HG03066 (cell line): ENCODE measurements at regions not wholly inside any gene's neighbourhood (a gene's known extent, or its start where the extent isn't known, plus 50 kb on each side); places are given as distances from the start of the nearest gene placed in this dataset.
"Not testable (repeated sequence)": the region's sequence is repeated elsewhere in the genome, so short reads cannot be mapped to it uniquely, and the experiment has no call there.

Experiments
- ATAC-seq: cut with Tn5 transposase; IDR thresholded peaks from one replicate; pipeline ENCODE4 v1.9.1; 2021; ENCODE audit warnings: low read depth; ENCODE audit not compliant: unreplicated experiment

DNA sequence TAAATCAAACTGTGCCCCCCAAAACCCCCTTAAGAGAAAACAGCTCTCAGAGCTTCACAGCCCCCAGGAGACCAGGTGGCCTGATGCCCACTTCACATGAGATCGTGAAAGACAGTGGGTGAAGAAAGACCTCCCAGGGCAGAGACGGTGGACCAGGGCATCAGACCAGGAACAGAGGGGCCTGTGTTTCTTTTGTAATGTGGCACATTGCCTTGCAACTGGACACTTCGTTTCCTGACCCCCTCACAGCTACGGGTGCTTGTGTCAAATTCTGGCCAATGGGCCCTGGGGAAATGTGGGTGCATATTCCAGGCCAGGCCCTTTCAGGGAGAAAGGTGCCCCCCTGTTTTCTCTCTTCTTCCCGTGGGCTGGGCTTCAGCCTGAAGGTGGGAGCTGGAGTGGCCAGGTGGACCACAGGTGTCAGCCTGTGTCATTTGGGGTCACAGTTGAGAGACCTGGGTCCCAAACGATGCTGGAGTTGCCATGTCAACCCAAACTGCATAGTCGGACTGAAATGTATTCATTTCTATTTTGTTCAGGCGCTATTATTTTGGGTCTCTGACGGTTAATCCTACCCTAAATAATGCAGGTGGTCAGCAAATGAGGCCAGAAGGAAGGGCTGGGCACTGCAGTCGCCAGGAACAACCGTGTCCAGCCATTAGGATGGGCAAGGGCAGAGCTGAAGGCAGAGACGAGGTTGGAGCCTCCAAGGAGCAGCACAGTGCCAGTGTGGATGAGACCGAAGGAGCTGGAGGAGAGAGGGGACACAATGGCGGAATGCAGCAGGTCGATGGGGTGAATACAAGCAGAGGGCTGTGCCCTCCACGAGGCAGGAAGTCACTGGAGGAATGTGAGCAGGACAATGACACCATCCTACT lies 338.2 kb downstream of the EIPR1 start:
- no peak for ATAC-seq

DNA sequence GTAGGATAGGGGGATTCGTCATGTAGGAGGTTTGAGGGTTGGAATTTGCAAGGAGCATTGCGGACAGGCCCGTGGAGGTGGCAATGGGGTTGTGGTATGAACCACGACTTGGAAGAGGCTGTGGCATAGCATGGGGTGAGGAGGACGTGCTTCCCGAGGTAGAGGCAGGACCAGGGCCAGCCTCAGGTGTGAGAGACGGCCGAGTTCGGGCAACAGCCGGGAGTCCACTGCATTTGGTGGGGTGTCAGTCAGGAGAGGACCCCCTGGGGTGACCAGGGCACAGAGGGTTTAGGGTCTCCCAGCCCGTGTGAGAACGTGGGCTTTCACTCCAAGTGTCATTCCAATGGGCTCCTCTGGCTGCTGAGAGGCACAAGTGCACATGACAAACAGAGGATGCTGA lies 339.0 kb downstream of the EIPR1 start:
- no peak for ATAC-seq

DNA sequence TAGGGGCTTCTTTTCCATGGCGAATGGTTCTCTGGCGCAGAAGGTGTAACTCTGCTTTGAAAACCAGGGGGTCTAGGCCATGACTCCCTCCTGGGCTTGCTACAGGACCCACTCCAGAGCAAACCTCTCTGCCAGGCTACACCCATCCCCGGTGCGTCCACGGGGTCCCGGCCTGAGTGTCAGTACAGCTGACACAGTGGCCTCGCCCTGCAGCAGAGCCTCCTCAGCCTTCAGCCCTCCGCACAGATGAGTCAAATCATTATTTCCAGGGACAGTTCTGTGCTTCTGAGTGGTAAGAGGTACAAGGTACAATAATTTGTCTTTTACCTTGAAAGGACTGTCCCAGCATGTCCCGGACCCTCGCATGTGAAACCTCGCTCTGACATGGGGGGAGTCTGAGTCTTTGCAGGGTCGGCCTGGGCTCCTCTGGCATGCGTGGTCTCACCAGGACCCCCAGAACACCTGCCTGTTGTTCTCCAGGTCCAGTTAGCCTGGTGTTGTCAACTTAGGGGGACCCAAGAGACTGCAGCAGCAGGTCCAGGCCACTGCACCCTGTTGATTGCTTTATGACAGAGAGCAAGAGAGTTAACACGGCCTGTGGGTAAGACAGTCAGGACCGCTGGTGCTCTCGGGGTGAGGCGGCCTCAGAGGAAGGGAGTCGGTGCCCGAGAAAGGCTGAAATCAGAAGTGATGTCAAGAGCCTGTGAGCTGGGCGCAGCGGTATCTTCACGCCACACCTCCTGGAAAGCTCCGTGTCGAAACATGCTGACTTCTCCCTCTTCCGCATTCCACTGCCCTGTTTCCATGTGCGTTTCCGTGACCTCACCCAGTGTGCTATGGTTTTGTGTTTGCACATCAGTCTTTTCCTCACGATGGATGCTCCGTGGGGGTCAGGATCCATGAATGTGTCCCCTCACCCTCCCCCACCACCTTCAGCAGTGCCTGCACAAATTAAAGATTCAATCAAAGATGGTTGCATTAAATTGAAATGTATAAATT lies 340.1 kb downstream of the EIPR1 start:
- no peak for ATAC-seq

DNA sequence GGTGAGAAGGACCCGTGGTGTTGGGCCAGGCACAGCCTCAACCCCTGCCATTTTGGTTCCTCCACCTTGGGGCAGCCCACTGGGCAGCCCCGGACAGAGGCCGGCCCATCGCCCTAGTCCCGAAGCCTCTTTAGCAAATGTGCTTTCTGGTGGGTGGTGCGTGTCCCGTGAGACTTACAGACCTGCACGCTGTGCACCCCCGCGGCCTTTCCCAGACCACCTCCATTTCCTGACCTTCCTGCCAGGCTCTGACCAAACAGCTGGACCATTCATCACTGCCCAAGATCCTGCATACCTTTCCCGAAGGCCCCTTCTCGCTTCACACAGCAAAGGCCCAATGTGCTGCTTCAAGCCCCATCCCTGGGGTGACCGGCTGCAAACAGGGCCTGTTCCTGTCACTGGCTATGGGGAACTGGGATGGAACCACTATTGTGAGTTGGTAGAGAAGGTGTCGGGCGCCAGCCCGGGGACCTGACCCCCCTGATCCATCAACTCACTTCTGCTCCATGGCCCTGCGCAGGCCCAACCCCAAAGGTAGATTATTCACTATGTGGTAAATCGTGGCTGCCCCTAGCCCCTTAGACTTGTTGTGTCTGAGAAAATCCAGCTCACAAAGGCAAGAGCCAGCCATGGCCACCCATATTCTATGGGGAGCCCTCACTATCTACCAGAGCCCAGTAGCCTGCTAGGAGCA lies 341.0 kb downstream of the EIPR1 start:
- ATAC-seq, result no peak

DNA sequence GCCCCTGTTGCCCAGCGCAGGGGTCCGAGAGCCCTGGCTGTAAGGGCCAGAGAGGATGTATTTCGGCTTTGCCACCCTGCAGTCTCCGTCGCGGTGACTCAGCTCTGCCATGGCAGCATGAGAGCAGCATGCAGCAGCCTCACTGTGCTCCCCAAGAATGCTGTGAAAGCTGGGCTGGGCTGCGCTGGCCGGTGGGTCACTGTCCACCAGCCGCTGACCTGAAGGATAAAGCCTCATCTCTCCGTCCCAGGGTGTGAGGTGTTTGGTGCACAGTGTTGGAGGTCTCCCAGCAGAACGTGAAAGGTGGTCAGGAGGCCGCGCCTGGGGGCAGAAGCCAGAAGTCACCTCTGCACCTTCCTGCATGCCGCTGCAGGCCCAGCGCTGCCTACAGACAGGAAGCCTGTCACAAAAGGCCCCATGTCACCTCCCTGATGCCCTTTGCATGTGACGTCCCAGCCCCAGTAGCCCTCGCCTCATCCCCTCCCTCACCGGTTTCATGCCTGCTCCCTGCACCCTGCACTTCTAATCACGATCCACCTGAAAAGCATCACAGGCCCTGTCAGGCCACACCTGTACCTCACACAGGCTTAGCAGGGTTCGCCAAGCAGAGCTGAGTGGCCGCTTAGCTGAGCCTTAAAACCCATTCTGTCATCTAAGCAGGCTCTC lies 342.1 kb downstream of the EIPR1 start:
- no peak for ATAC-seq

DNA sequence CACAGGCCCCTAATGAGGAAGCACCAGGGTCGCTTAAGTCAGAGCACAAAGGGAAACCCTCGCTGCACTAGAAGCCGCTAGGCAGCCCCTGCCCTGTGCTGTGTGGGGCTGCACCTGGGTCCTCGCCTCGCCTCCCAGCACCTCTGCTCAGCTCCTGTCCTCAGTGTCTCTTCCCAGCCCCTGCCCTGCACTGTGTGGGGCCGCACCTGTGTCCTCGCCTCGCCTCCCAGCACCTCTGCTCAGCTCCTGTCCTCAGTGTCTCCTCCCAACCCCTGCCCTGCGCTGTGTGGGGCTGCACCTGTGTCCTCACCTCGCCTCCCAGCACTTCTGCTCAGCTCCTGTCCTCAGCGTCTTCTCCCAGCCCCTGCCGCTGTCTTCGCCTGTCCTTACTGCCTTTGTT lies 342.8 kb downstream of the EIPR1 start:
- ATAC-seq, result no peak

DNA sequence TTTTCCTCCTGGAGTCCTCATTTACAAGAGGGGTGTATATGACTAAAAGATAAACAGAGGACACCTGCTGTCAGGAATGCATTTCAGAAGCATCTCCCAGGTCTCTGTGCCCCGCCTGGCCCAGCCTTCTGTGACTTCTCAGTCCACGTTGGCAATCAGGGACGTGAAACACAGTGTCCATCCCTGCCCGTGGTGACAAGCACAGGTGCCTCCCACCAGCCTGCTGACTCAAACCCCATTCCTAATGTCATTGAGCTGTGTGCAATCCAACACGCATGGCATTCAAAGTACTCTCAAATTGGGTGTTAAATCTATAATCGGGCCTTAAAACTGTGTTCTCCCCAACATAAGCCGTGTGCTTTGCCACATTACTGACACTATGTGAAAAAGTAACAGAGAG lies 343.2 kb downstream of the EIPR1 start:
- ATAC-seq, result no peak

DNA sequence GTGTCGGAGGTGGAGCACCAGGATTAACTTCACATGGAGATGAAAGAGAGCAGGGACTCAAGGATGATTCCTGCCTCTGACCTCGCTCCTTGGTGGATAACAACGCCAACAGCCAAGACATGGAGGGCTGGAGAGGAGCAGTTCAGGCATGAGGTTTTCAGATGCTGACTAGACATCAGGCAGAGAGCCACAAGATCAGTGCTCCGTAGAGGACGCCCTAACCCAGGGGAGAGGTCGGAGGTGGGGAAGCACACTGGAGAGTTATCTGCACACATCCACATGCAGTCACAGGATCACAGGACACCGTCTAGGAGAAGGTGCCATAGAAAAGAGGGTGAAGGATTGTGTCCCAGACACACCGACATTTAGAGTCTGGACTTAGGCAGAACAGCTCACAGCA lies 344.3 kb downstream of the EIPR1 start:
- no peak for ATAC-seq

DNA sequence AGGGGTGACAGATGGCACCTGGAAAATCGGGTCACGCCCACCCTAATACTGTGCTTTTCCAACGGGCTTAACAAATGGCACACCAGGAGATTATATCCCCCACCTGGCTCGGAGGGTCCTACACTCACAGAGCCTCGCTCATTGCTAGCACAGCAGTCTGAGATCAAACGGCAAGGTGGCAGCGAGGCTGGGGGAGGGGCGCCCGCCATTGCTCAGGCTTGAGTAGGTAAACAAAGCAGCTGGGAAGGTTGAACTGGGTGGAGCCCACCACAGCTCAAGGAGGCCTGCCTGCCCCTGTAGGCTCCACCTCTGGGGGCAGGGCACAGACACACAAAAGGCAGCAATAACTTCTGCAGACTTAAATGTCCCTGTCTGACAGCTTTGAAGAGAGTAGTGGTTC lies 346.8 kb downstream of the EIPR1 start:
- not testable (repeated sequence) for ATAC-seq

DNA sequence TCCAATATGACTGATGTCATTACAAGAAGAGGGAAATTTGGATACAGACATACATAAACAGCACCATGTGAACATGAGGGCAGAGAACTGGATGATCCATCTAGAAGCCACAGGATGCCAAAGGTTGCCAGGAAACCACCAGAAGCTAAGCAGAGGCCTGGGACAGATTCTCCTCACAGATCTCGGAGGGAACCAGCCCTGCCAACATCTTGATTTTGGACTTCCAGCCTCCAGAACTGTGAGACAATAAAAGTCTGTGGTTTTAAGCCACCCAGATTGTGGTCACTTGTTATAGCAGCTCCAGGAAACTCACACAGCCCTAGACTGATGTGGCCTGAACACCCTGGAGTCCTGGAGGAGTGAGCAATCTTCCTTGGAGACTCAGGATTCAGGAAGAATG lies 351.6 kb downstream of the EIPR1 start:
- no peak for ATAC-seq

DNA sequence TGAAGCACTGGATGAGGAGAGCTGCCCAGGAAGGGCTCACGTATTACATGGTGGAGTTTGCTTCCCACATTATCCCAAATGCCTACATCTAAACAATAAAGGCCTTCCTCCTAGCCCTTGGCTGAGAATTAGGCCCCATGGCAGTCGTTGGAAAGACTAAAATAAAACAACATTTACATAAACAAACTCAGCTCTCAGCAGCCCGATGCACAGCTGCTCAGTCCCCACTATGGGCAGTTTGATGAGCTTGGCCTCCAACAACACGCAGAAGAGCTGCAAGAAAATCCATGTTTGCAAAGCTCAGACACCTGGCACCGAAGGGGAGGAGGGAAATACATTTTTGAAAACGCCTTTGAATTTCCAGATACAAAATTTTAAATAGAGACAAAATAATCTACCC lies 352.4 kb downstream of the EIPR1 start:
- no peak for ATAC-seq

DNA sequence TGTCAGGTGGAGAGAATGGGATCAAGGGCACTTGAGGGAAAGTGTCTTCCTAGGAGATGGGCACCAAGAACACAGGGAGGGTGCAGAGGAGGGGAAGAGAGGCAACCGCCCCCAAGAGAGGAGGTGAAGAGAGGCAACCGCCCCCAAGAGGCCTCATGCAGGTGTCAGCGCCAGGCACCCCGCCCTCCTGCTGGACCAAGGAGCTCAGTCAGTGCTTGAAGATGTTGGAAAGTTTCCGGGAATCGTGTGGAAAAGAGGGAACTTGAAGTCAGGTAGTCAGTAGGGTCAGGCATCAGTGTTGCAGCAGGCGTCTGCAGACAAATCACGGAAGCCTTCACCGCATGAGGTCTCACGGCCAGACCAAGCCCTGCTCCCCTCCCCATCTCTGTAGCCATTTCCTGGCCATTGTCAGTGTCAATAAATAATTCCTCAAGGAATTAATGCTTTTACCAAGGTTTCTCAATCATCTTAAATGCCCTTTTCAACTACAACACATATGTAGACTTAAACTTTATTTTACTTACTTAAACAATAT lies 353.1 kb downstream of the EIPR1 start:
- ATAC-seq, result no peak

DNA sequence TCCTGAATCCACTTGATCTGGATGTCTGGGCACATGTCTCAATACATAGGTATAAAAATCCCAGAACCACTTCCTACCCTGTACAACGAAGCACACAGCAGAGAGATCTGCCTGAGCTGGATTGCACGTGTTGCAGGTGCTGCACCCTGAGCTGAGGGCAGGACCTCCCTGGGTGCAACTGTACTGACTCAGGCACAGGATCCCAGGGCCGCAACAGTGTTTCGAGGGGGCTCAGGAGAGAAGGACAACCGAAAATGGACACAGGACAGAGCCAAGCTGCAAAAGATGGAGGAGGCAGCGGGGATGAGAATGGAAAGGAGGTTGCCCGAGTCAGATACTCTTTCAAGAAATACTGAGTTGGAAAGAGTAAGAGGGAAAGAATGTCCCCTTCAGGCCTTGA lies 354.1 kb downstream of the EIPR1 start:
- no peak for ATAC-seq

DNA sequence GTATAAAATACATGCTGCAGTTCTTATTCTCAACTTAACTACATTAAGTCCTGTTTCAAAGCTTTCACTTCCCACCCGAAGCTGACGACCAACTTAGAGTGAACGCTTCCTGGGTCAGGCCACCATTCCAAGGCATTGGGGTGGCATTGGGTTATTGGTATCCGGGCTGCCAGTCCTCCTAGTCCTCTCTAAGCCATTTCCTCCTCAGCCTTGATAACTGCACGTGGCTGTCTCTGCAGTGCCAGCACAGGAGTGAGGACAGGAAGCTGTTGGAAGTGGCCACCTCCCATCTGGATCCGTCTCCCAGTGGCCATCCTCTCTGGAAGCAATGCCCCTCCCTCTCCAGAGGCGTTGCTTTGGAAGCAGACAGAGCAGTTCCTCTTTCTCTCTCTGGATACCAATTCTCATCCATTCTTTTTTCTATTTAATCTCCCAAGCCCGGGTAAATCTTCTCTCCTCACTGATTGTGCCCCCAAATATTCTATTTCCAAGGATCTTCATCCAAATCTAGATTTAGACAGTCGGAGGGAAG lies 354.7 kb downstream of the EIPR1 start:
- no peak for ATAC-seq

DNA sequence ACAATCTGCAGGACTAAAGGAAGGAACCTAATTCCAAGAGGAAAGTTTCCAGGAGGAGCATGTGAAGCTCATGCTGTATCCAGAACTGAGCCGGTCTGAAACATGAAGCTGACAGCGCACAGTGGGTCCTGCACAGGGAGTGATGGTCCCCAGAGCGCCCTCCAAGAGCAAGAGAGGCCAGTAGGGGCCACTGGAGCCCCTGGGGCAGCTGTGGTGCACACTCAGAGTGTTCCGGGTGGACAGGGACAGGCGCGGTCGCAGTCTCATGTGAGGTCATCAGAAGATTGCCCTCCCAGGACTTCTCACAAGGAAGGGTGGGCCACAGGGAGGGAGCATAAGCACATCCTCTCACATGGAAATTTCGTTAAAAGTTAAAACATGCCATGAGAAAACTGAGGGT lies 355.9 kb downstream of the EIPR1 start:
- ATAC-seq, result no peak

DNA sequence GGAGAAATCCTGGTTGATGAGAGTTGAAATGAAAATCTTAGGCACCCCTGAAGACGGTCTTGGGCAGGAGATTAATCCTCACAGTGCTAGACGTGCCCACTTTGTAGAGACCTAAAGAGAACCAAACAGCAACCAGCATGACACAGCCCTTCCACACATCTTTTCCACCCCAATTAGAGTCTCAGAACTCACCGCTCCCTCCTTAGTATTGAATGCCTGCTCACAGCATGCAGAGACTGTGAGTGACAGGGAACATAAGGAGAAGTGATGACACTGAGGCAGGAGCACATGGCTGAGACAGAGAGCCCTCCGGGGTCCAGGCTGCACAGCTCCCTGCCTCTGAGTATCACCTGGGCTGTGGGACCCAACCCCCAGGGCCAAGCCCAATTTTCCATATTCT lies 367.6 kb downstream of the EIPR1 start:
- ATAC-seq, result no peak

DNA sequence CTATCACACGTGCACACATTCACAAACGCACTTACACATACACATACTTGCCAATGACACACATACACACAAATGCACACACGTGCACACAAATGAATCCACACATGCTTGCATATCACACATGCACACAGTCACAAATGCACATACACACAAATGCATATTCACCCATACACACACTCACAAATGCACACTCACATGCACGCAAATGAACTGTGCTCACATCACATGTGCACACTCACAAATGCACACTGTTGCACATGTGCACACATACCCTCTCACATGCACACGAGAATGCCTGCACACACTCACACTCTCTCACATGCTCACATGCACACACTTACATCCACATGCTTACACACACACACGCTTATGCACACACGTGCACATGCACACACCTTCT lies 368.1 kb downstream of the EIPR1 start:
- ATAC-seq, result no peak

DNA sequence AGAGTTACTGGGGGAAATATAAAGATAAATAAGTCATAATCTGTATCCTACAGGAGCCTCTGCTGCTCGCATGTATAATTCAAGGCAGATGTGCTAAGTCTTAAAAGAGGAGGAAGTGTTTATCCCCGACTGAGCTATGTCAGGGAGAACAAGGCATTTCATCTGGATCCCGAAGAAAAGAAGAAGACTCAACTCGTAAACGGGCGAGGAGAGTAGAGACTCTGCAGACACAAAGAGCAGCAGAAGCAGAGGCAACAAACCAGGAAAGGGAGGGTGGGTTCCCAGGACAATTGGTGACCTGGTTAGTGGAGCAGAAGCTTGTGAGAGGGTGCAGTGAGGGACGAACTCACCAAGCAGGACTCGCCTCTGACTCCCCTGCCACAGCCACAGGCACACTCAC lies 368.6 kb downstream of the EIPR1 start:
- no peak for ATAC-seq

DNA sequence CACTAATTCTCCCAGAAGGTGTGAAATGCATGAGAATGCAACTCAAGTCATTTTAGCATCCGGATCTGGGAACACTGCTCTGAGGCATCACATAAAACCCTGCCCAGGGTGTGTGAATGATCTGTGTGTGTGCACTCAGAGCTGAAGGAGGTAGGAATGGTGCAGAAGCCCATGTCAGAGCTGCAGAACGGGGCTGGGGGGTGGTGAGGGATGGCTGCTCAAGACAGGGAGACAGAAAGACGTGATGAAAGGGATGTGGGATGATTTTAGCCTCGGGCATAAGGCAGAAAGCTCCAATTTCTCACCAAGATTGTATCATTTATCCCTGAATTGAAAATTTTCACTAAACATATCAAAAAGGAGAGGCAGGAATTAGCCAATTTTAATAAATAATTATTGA lies 369.1 kb downstream of the EIPR1 start:
- no peak for ATAC-seq

DNA sequence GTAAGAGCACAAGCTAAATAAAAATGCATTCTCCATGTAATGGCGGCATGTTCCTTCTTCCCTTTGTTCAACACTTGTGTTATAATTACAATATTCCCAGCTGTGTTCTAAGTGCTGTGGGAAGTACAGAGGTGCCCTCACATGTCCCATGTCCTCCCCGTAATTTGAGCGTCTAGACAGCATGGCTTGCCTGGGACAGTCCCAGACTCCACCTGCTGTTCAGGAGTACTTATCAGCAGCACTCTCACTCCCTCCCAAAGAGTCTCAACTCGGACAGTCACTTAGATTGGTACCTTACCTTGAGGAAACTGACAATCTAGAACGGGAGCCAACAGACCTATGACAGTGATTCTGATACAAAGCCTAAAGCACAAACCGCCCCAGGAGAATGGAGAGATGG lies 370.5 kb downstream of the EIPR1 start:
- no peak for ATAC-seq
